ENCODE measurements at regions not wholly inside any gene's neighbourhood (a gene's known extent, or its start where the extent isn't known, plus 50 kb on each side); places are given as distances from the start of the nearest gene placed in this dataset.

- Histone ChIP-seq H3K4me1 (no peaks in the 10 kb centered on the region), H3K4me3 (no peak overlapping the region), H3K27ac (no peak overlapping the region), H3K9me3 (no peaks in the 10 kb centered on the region), H3K27me3 (no peaks in the 10 kb centered on the region), H3K36me3 (no peaks in the 10 kb centered on the region)
- no peak for TF ChIP-seq CTCF (IDR thresholded peaks at IDR 0.05)
- no peak for TF ChIP-seq POLR2AphosphoS5 (IDR thresholded peaks at IDR 0.05; ENCODE audit: insufficient read depth in 1 of 2, low read depth in 1 of 2)
- TF ChIP-seq POLR2A (IDR thresholded peaks at IDR 0.05) = no peak
- intact Hi-C loops (cut with DNase I) = no loop called here
- DNase-seq (ENCODE audit: extremely low spot score in 2 of 2) = no peak
These were observed 67.1 kb upstream of the CDK20 start for GRCh38 chr9:88041447-88041846.

DNA sequence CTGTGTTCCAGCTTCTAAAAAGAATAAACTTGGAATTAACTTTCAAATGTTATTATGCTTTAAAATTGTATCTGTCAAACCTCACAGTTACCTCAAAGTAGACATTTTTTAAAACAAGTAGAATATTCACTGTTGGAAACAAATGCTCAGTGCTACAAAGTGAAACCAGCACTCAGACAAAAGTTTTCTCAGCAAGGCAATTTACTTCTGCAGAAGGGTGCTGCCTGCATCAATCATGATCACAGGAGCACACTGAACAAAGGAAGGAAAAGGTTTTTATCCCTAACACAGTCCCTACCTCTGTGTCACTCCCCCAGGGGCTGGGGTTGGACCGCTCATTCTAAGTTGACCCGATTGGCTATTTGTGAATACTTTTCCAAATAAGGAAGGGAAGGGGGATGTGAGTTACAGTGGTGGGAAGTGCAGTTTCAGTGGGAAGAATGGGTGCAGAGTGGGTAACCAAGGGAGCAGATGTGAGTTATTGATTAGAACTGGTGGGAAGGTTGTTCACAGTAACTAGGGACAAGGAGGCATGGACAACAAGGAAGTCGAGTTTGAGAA lies 63.0 kb upstream of the CDK20 start:
- H3K36me3 ChIP-seq = no peaks in the 10 kb centered on the region
- H3K9me3 ChIP-seq = no peaks in the 10 kb centered on the region
- no peak overlapping the region for H3K4me3 ChIP-seq
- TF ChIP-seq POLR2A (IDR thresholded peaks at IDR 0.05) (no peak), CTCF (IDR thresholded peaks at IDR 0.05) (no peak), POLR2AphosphoS5 (IDR thresholded peaks at IDR 0.05; ENCODE audit: insufficient read depth in 1 of 2, low read depth in 1 of 2) (no peak)
- intact Hi-C loops (cut with DNase I) = no loop called here
- no peaks in the 10 kb centered on the region for H3K4me1 ChIP-seq
- DNase-seq (ENCODE audit: extremely low spot score in 2 of 2) = no peak
- H3K27me3 ChIP-seq = no peaks in the 10 kb centered on the region
- H3K27ac ChIP-seq = no peak overlapping the region

DNA sequence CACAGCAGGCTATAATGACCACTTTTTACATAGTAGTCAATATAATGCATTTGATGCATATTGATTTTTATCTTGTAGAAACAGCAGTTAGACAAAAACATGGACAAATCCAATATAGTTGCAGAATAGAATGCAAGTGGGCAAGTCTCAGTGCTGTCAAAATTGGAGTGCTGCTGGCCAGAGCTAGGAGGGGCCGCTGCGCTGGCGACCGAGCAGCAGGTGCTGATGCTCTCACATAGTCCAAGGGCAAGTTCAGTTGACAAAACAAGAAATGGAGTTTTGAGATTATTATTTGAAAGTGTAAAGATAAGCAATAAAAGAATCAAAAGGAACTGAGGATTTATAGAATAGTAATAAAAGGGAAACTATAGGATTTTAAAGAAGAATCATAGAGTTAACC lies 60.6 kb upstream of the CDK20 start:
- Histone ChIP-seq H3K27me3 (no peaks in the 10 kb centered on the region), H3K4me3 (no peak overlapping the region), H3K27ac (no peak overlapping the region), H3K9me3 (no peaks in the 10 kb centered on the region), H3K36me3 (no peaks in the 10 kb centered on the region), H3K4me1 (no peaks in the 10 kb centered on the region)
- intact Hi-C loops (cut with DNase I) = no loop called here
- no peak for TF ChIP-seq POLR2AphosphoS5 (IDR thresholded peaks at IDR 0.05; ENCODE audit: insufficient read depth in 1 of 2, low read depth in 1 of 2)
- no peak for TF ChIP-seq CTCF (IDR thresholded peaks at IDR 0.05)
- no peak for TF ChIP-seq POLR2A (IDR thresholded peaks at IDR 0.05)
- DNase-seq (ENCODE audit: extremely low spot score in 2 of 2) = no peak

- Histone ChIP-seq H3K4me3 (no peak overlapping the region), H3K9me3 (no peaks in the 10 kb centered on the region), H3K27ac (no peak overlapping the region), H3K4me1 (no peaks in the 10 kb centered on the region), H3K36me3 (no peaks in the 10 kb centered on the region), H3K27me3 (no peaks in the 10 kb centered on the region)
- TF ChIP-seq CTCF (IDR thresholded peaks at IDR 0.05) (no peak), POLR2AphosphoS5 (IDR thresholded peaks at IDR 0.05; ENCODE audit: insufficient read depth in 1 of 2, low read depth in 1 of 2) (no peak), POLR2A (IDR thresholded peaks at IDR 0.05) (no peak)
- intact Hi-C loops (cut with DNase I) = no loop called here
- DNase-seq (ENCODE audit: extremely low spot score in 2 of 2) = no peak
These were observed 59.0 kb upstream of the CDK20 start for GRCh38 chr9:88033359-88033702.

DNA sequence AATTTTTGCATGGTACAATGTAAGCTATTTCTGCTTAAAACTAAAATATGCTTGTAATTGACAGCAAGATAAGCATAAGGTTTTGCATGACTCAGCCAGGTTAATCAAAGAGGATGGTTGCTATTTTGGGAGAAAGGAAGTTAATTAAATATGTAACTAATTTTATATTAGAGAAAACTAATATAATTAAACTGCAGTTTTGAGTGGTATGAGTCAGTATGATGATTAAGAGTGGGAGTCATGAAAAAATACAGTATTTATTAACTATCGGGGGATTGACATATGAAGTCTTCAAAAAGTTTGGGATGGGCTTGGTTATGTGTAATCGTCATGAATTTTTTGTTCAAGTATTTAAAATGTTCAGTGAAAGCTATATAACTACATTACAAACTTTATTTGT lies 54.0 kb upstream of the CDK20 start:
- H3K27ac ChIP-seq = no peak overlapping the region
- intact Hi-C loops (cut with DNase I) = no loop called here
- no peaks in the 10 kb centered on the region for H3K4me1 ChIP-seq
- H3K36me3 ChIP-seq = no peaks in the 10 kb centered on the region
- H3K4me3 ChIP-seq = no peak overlapping the region
- TF ChIP-seq POLR2A (IDR thresholded peaks at IDR 0.05) (no peak), POLR2AphosphoS5 (IDR thresholded peaks at IDR 0.05; ENCODE audit: insufficient read depth in 1 of 2, low read depth in 1 of 2) (no peak), CTCF (IDR thresholded peaks at IDR 0.05) (no peak)
- H3K9me3 ChIP-seq = no peaks in the 10 kb centered on the region
- H3K27me3 ChIP-seq = no peaks in the 10 kb centered on the region
- DNase-seq (ENCODE audit: extremely low spot score in 2 of 2) = no peak
